ENCODE measurements at regions not wholly inside any gene's neighbourhood (a gene's known extent, or its start where the extent isn't known, plus 50 kb on each side); places are given as distances from the start of the nearest gene placed in this dataset.

DNA sequence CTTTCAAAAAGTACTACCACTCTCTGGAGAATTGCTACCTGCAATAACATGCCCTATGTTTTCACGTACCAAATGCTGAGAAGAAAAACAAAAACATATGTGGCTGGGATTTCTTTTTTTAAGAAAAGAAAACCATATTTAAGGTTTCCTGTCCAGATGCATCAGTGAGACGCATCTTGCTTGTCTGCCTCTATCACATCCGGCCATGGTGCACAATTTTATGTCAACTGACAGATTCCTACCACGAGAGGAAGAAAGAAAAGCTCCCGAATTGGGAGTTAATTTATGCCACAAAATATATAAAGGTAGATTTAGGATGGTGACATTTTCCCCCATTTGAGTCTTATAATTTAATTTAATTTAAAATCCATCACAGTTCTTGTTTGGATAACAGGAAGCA, 62.3 kb upstream of the COL24A1 start:
- DNase-seq (no peak), FAIRE-seq (no peak)
- H3K9me3 ChIP-seq (ENCODE audit: control insufficient read depth in 2 of 2, insufficient read depth in 1 of 2, low read depth in 1 of 2, low read length in 1 of 2) = no peaks in the 10 kb centered on the region
- no peak overlapping the region for H3K27ac ChIP-seq (ENCODE audit: low read depth in 1 of 3, low read length in 2 of 3)
- no peaks in the 10 kb centered on the region for H3K27me3 ChIP-seq (ENCODE audit: control insufficient read depth in 3 of 3, insufficient read depth in 3 of 3, low read length in 3 of 3)
- H3K36me3 ChIP-seq (ENCODE audit: control insufficient read depth in 3 of 3, insufficient read depth in 2 of 3, low read depth in 1 of 3, low read length in 3 of 3) = no peaks in the 10 kb centered on the region
- WGBS, 3 donors = 49 to 81% (median 56%) methylated on average over 5 of the region's 5 CpGs
- no peak overlapping the region for H3K4me3 ChIP-seq (ENCODE audit: low read depth in 1 of 3, low read length in 3 of 3)
- H3K4me1 ChIP-seq (ENCODE audit: control insufficient read depth in 3 of 3, insufficient read depth in 2 of 3, low read depth in 1 of 3, low read length in 2 of 3) = no peaks in the 10 kb centered on the region

DNA sequence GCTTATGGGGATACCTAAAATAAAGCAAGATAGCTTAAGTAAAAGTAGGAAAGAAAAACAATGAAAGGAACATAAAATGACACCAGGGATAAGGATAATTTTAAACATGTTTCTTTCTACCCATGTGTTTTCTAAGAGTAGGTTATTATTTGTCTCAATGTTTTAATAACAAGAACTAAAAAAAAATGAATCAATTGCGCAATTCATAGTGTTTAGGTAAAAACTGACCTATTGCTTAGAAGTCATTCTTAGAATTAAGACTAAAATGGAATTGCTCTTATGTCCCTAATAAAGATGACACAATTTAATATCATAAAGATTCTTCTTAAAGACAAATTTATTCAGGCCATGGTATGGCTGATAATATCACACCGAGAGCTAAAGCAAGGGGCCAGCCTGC, 58.0 kb upstream of the COL24A1 start:
- no peak overlapping the region for H3K4me3 ChIP-seq (ENCODE audit: low read depth in 1 of 3, low read length in 3 of 3)
- H3K27me3 ChIP-seq (ENCODE audit: control insufficient read depth in 3 of 3, insufficient read depth in 3 of 3, low read length in 3 of 3) = no peaks in the 10 kb centered on the region
- H3K36me3 ChIP-seq (ENCODE audit: control insufficient read depth in 3 of 3, insufficient read depth in 2 of 3, low read depth in 1 of 3, low read length in 3 of 3) = no peaks in the 10 kb centered on the region
- WGBS, 3 donors = 94 to 99% (median 98%) methylated on average over 2 of the region's 2 CpGs
- no peaks in the 10 kb centered on the region for H3K4me1 ChIP-seq (ENCODE audit: control insufficient read depth in 3 of 3, insufficient read depth in 2 of 3, low read depth in 1 of 3, low read length in 2 of 3)
- DNase-seq (no peak), FAIRE-seq (no peak)
- no peak overlapping the region for H3K27ac ChIP-seq (ENCODE audit: low read depth in 1 of 3, low read length in 2 of 3)
- no peaks in the 10 kb centered on the region for H3K9me3 ChIP-seq (ENCODE audit: control insufficient read depth in 2 of 2, insufficient read depth in 1 of 2, low read depth in 1 of 2, low read length in 1 of 2)

DNA sequence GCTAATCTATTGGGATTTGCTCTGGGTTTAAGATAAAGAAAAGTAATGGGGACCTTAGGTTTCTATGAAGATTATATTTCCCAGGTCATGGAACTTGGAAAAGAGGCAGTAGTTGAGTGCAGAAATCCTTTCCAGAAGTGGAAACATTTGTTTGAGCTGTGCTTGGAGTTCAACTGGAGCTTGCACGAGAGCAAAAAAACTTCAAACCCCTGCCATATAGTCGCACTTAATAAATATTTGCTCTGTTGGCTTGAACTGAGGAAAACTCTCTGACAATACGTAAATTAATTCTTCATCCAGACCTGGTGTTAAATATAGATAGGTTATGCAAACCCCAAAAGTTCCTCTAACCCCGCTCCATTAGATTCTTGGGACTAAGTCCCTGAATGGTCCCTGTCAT, 52.8 kb upstream of the COL24A1 start:
- FAIRE-seq = no peak
- no peaks in the 10 kb centered on the region for H3K27me3 ChIP-seq (ENCODE audit: control insufficient read depth in 3 of 3, insufficient read depth in 3 of 3, low read length in 3 of 3)
- 76 to 84% (median 77%) methylated on average over 4 of the region's 4 CpGs for WGBS, 3 donors

GRCh38 chr1:86207323-86207722, 50.8 kb upstream of the COL24A1 start:
- Histone ChIP-seq H3K4me1 (ENCODE audit: control insufficient read depth in 3 of 3, insufficient read depth in 2 of 3, low read depth in 1 of 3, low read length in 2 of 3) (no peaks in the 10 kb centered on the region), H3K4me3 (ENCODE audit: low read depth in 1 of 3, low read length in 3 of 3) (no peak overlapping the region), H3K36me3 (ENCODE audit: control insufficient read depth in 3 of 3, insufficient read depth in 2 of 3, low read depth in 1 of 3, low read length in 3 of 3) (no peaks in the 10 kb centered on the region), H3K27me3 (ENCODE audit: control insufficient read depth in 3 of 3, insufficient read depth in 3 of 3, low read length in 3 of 3) (no peaks in the 10 kb centered on the region), H3K27ac (ENCODE audit: low read depth in 1 of 3, low read length in 2 of 3) (no peak overlapping the region), H3K9me3 (ENCODE audit: control insufficient read depth in 2 of 2, insufficient read depth in 1 of 2, low read depth in 1 of 2, low read length in 1 of 2) (no peaks in the 10 kb centered on the region)
- FAIRE-seq (no peak), DNase-seq (no peak)
- WGBS, 3 donors = 37 to 46% (median 39%) methylated on average over 2 of the region's 2 CpGs

More for the DNA sequence above, 52.8 kb upstream of the COL24A1 start:
- no peak for DNase-seq
- H3K9me3 ChIP-seq (ENCODE audit: control insufficient read depth in 2 of 2, insufficient read depth in 1 of 2, low read depth in 1 of 2, low read length in 1 of 2) = no peaks in the 10 kb centered on the region
- no peaks in the 10 kb centered on the region for H3K4me1 ChIP-seq (ENCODE audit: control insufficient read depth in 3 of 3, insufficient read depth in 2 of 3, low read depth in 1 of 3, low read length in 2 of 3)
- H3K27ac ChIP-seq (ENCODE audit: low read depth in 1 of 3, low read length in 2 of 3) = no peak overlapping the region
- H3K4me3 ChIP-seq (ENCODE audit: low read depth in 1 of 3, low read length in 3 of 3) = no peak overlapping the region
- no peaks in the 10 kb centered on the region for H3K36me3 ChIP-seq (ENCODE audit: control insufficient read depth in 3 of 3, insufficient read depth in 2 of 3, low read depth in 1 of 3, low read length in 3 of 3)
